Astrocyte (in vitro differentiated cells and primary cell): ENCODE measurements at regions not wholly inside any gene's neighbourhood (a gene's known extent, or its start where the extent isn't known, plus 50 kb on each side); places are given as distances from the start of the nearest gene placed in this dataset.

ENCODE experiments used
- DNase-seq: peaks from one replicate; pipeline ENCODE4 v3.0.0-alpha.2; 2010; ENCODE audit warnings: low read depth
- FAIRE-seq: peaks from 2 replicates; lab custom pipeline; 2011; peaks lifted over from hg19 to GRCh38; lab: Jason Lieb, UNC
- H2AFZ ChIP-seq: 2 replicates; pipeline ENCODE4 v1.6.0; 2012; ENCODE audit warnings: low read depth, low read length, inconsistent platforms
- H3K27ac ChIP-seq: 2 replicates; pipeline ENCODE4 v1.5.1; 2011; ENCODE audit warnings: low read depth, low read length, inconsistent platforms
- H3K27me3 ChIP-seq: 2 replicates; pipeline ENCODE4 v1.6.0; 2011; ENCODE audit warnings: low read length, inconsistent platforms; ENCODE audit not compliant: insufficient read depth
- H3K36me3 ChIP-seq: 2 replicates; pipeline ENCODE4 v1.5.1; 2011; ENCODE audit warnings: low read length, inconsistent platforms; ENCODE audit not compliant: insufficient read depth
- H3K4me1 ChIP-seq: 2 replicates; pipeline ENCODE4 v1.5.1; 2011; ENCODE audit warnings: low read length, inconsistent platforms; ENCODE audit not compliant: insufficient read depth
- H3K4me2 ChIP-seq: 2 replicates; pipeline ENCODE4 v1.6.0; 2012; ENCODE audit warnings: low read length, inconsistent platforms
- H3K4me3 ChIP-seq: 2 replicates; pipeline ENCODE4 v1.5.1; 2011; ENCODE audit warnings: low read depth, mild to moderate bottlenecking, low read length, inconsistent platforms; ENCODE audit not compliant: insufficient read depth
- H3K79me2 ChIP-seq: 2 replicates; pipeline ENCODE4 v1.6.0; 2012; ENCODE audit warnings: mild to moderate bottlenecking, low read length, inconsistent platforms; ENCODE audit not compliant: insufficient read depth
- H3K9ac ChIP-seq: 2 replicates; pipeline ENCODE4 v1.6.0; 2012; ENCODE audit warnings: mild to moderate bottlenecking, low read length, inconsistent platforms
- H3K9me3 ChIP-seq: 2 replicates; pipeline ENCODE4 v1.5.1; 2012; ENCODE audit warnings: low read depth, mild to moderate bottlenecking, low read length, inconsistent platforms; ENCODE audit not compliant: insufficient read depth
- H4K20me1 ChIP-seq: 2 replicates; pipeline ENCODE4 v1.6.0; 2012; ENCODE audit warnings: low read length, inconsistent platforms; ENCODE audit not compliant: insufficient read depth
- H3K27ac Mint-ChIP-seq: one replicate; pipeline ENCODE4 v1.8.0; 2021; ENCODE audit warnings: mild to moderate bottlenecking, mixed read lengths; ENCODE audit not compliant: unreplicated experiment
- H3K27me3 Mint-ChIP-seq: one replicate; pipeline ENCODE4 v1.8.0; 2021; ENCODE audit warnings: low read depth, mixed read lengths; ENCODE audit not compliant: unreplicated experiment
- H3K36me3 Mint-ChIP-seq: one replicate; pipeline ENCODE4 v1.8.0; 2021; ENCODE audit warnings: low read depth, mixed read lengths; ENCODE audit not compliant: unreplicated experiment
- H3K4me1 Mint-ChIP-seq: one replicate; pipeline ENCODE4 v1.8.0; 2021; ENCODE audit warnings: low read depth, mixed read lengths; ENCODE audit not compliant: unreplicated experiment
- H3K4me3 Mint-ChIP-seq: one replicate; pipeline ENCODE4 v1.8.0; 2021; ENCODE audit warnings: mild to moderate bottlenecking, moderate library complexity, mixed read lengths; ENCODE audit not compliant: unreplicated experiment
- H3K9me3 Mint-ChIP-seq: one replicate; pipeline ENCODE4 v1.8.0; 2021; ENCODE audit warnings: mild to moderate bottlenecking, mixed read lengths; ENCODE audit not compliant: unreplicated experiment
- CTCF ChIP-seq: IDR thresholded peaks from 2 replicates; pipeline ENCODE4 v1.5.1; 2011; ENCODE audit warnings: low read depth, mild to moderate bottlenecking, inconsistent platforms, low read length, moderate library complexity; ENCODE audit not compliant: insufficient read depth
- EZH2 ChIP-seq: IDR thresholded peaks from 2 replicates; pipeline ENCODE4 v1.6.1; 2012; ENCODE audit warnings: mild to moderate bottlenecking, low read length, inconsistent platforms; ENCODE audit not compliant: insufficient read depth

- Mint-ChIP-seq H3K27ac (no peak overlapping the region), H3K4me1 (peaks cover 5% of the 10 kb centered on the region), H3K36me3 (no peaks in the 10 kb centered on the region), H3K27me3 (peaks cover 19% of the 10 kb centered on the region), H3K4me3 (no peak overlapping the region), H3K9me3 (no peaks in the 10 kb centered on the region)
- H3K9me3 ChIP-seq: no peaks in the 10 kb centered on the region
- FAIRE-seq: no peak
- no peak overlapping the region for H3K27ac ChIP-seq
- H3K4me1 ChIP-seq: no peaks in the 10 kb centered on the region
- H2AFZ ChIP-seq: no peak overlapping the region
- TF ChIP-seq CTCF: no peak
- TF ChIP-seq EZH2: no peak
- no peak overlapping the region for H3K9ac ChIP-seq
- no peaks in the 10 kb centered on the region for H3K36me3 ChIP-seq
- H4K20me1 ChIP-seq: no peaks in the 10 kb centered on the region
- no peak for DNase-seq
- no peak overlapping the region for H3K4me3 ChIP-seq
- no peak overlapping the region for H3K4me2 ChIP-seq
- H3K79me2 ChIP-seq: no peaks in the 10 kb centered on the region
- H3K27me3 ChIP-seq: peaks cover 8% of the 10 kb centered on the region
Measured at GRCh38 chr1:25169168-25169567, 63.1 kb downstream of the SYF2 start.

- Mint-ChIP-seq H3K36me3 (no peaks in the 10 kb centered on the region), H3K27ac (no peak overlapping the region), H3K4me3 (no peak overlapping the region), H3K4me1 (peaks cover 5% of the 10 kb centered on the region), H3K27me3 (peaks cover 19% of the 10 kb centered on the region), H3K9me3 (no peaks in the 10 kb centered on the region)
- Histone ChIP-seq H3K79me2 (no peaks in the 10 kb centered on the region), H3K27me3 (peaks cover 8% of the 10 kb centered on the region), H3K4me2 (no peak overlapping the region), H3K4me3 (no peak overlapping the region), H3K9me3 (no peaks in the 10 kb centered on the region), H2AFZ (no peak overlapping the region), H3K36me3 (no peaks in the 10 kb centered on the region), H3K9ac (no peak overlapping the region), H3K4me1 (no peaks in the 10 kb centered on the region), H3K27ac (no peak overlapping the region), H4K20me1 (no peaks in the 10 kb centered on the region)
- FAIRE-seq: no peak
- no peak for DNase-seq
- TF ChIP-seq EZH2 (no peak), CTCF (no peak)
Measured at GRCh38 chr1:25168193-25169071, 63.9 kb downstream of the SYF2 start.
